ENCODE measurements at regions not wholly inside any gene's neighbourhood (a gene's known extent, or its start where the extent isn't known, plus 50 kb on each side); places are given as distances from the start of the nearest gene placed in this dataset.

DNA sequence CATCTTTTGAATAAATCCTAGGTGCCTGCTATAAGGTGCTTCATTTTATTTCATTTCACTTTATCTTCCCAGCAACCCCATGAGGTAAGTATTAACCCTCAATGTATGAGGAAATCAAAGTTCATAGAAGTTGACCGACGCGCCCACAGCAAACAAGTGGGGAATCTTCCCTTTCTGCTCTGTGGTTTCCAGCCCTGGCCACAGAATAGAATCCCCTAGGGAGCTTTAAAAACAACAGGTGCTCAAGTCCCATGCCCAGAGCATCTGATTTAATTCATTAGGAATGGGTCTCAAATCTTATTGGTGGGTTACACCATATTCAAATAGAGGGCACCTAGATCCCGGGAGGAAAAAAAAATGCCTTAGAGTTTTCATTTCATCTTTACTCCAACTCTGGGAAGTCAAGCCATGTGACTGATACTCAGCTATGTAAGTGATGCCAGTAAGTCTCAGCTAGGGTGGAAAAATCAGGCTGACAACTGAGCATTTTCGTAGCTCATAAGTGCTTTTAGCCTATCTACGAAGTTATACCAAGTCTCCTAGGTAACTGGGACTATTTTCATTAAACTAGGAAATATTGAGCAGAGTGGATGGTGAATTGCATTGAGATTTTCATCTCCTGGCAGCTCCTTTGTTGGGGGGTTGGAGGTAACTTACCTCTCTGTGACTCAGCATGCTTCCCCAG lies 353.4 kb upstream of the SLC30A5 start:
- TF ChIP-seq, protein P1, sequence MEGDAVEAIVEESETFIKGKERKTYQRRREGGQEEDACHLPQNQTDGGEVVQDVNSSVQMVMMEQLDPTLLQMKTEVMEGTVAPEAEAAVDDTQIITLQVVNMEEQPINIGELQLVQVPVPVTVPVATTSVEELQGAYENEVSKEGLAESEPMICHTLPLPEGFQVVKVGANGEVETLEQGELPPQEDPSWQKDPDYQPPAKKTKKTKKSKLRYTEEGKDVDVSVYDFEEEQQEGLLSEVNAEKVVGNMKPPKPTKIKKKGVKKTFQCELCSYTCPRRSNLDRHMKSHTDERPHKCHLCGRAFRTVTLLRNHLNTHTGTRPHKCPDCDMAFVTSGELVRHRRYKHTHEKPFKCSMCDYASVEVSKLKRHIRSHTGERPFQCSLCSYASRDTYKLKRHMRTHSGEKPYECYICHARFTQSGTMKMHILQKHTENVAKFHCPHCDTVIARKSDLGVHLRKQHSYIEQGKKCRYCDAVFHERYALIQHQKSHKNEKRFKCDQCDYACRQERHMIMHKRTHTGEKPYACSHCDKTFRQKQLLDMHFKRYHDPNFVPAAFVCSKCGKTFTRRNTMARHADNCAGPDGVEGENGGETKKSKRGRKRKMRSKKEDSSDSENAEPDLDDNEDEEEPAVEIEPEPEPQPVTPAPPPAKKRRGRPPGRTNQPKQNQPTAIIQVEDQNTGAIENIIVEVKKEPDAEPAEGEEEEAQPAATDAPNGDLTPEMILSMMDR (IDR thresholded peaks at IDR 0.05; ENCODE audit: insufficient read depth, missing control alignments), result no peak
- DNase-seq (ENCODE audit: insufficient read length, low spot score), result no peak
- FAIRE-seq, result no peak

DNA sequence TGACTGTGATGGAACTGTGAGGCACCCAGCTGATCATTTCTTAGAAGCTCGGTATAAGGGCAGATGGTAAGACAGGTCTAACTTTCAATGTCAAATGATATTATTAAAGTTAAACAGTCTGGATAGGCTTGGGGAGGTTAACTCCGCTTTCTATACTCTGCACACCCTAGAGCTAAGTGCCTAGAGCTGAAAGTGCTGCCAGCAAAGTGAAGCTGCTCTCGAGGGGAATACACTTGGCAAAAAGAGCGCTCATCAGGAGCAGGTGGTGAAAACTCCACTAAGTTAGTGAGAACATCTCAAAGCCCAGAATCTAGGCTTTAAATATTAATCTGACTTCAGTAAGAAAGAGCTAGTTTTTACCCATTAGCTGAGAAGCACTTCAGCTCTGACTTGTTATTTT lies 349.6 kb upstream of the SLC30A5 start:
- FAIRE-seq, result no peak
- TF ChIP-seq, protein P1 (IDR thresholded peaks at IDR 0.05; ENCODE audit: insufficient read depth, missing control alignments), result no peak

DNA sequence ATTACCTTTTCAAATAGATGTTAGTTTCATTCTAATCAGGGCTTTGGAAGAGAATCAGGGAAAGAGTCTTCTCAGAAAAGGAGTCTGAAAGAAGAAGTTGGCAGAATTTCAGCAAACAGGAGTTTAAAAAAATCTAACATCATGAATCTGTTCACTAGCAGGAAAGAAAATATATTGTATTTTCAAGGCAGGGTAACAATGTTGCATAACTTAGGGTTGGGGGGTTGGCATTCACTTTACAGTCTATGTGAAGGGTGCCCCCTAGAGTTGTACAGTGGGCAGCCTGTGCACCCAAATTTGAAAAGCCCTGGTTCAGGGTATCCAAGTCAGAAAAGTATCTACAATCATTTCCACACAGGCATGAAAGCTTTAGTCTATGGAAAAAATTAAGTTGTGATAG lies 348.4 kb upstream of the SLC30A5 start:
- TF ChIP-seq, protein P1 (IDR thresholded peaks at IDR 0.05; ENCODE audit: insufficient read depth, missing control alignments), result peak; percentile 13
- no peak for FAIRE-seq
- no peak for DNase-seq (ENCODE audit: insufficient read length, low spot score)

More for the DNA sequence above, 349.6 kb upstream of the SLC30A5 start:
- DNase-seq (ENCODE audit: insufficient read length, low spot score), result no peak

DNA sequence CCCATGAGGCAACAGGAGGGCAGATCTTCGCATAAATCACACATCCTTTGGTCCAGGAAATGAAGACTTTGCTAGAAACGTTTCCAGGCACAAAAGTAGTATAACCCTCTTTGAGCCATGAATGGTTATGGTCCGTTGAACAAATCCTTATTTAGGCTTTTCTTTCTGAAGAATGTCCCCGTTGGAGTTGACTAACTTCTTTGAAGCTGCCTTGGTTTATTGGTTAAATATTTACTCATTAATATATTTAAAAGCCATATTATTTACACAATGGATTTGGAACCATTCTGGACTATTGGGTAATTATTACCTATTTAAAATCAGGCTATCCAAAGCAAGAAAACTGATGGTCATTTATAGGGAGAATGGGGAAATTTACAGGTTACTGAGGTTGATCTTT lies 347.6 kb upstream of the SLC30A5 start:
- TF ChIP-seq, protein P1 (IDR thresholded peaks at IDR 0.05; ENCODE audit: insufficient read depth, missing control alignments), result no peak
- FAIRE-seq, result no peak

DNA sequence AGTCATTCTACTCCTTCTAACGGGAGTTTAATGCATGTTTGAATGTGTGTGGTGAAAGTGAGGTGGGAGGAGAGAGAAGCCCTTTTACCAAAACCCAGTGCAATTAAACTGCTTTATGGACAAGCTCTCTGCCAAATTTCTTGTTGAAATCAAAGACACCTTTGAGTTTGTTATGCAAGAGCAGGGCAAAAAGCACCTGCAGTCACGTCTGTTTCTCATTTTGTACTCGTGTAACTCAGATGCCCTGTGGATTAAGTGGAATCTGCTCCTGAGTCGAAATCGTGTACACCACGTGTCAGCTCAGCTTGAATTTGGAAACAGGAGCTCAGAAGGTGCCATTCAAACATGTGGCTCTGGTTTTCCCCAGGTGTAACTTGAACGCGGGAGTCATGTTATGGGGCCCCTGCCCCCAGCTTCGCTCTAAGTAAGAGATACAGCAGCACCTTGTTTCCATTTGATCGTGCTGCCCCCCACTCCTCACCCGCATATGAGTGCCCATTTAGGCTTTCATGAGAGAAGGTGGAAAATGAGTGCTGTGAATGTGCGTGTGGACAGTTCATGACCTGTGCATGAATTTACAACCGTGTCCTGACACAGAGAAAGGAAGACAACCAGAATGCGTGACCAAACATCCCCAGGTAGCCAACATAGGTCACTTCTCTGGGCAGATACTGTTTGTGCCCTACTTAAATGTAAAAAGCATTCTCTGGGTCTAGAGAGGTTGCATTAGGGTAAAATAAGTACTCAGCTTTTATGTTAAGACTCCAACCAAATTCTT lies 347.0 kb upstream of the SLC30A5 start:
- TF ChIP-seq, protein P1 (IDR thresholded peaks at IDR 0.05; ENCODE audit: insufficient read depth, missing control alignments), result no peak
- no peak for FAIRE-seq
- DNase-seq (ENCODE audit: insufficient read length, low spot score), result no peak

More for the DNA sequence above, 347.6 kb upstream of the SLC30A5 start:
- no peak for DNase-seq (ENCODE audit: insufficient read length, low spot score)

DNA sequence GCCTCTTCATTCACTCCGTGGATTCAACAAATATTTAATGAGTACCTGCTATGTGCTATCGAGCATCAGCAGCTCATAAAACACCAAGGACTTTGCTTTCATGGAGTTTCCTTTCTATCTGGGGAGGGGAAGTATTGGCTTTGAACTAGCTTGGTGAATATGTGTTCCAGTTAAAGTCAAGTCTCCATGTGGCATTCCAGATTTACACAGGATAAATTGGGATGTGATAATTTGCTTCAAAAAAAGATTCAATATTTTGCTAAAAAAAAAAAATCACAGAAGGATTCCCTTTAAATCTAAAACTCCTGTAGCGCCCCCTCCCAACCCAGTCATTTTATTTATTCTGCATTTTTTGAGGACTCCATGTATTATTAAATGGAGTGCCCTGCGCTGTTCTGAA lies 346.3 kb upstream of the SLC30A5 start:
- TF ChIP-seq, protein P1 (IDR thresholded peaks at IDR 0.05; ENCODE audit: insufficient read depth, missing control alignments), result no peak
- DNase-seq (ENCODE audit: insufficient read length, low spot score), result no peak
- no peak for FAIRE-seq

DNA sequence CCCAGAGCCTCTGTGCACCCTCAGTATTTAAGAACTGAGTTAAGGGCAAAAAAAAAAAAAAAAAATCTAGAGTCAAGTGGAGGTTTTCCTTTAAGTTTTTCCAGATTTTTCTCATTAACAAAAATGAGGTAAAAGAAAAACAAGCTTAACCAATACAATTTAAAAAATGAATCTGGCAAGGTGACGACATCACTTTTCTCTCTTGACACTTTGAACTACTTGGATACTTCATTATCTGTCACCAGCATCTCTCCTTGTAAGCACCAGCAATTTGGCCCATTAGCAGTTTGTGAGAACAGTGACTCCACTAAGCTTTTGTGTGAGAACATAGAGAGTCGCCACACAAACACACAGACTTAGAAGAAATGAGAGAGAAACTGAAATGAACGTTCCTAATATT lies 345.7 kb upstream of the SLC30A5 start:
- no peak for FAIRE-seq
- no peak for DNase-seq (ENCODE audit: insufficient read length, low spot score)
- TF ChIP-seq, protein P1 (IDR thresholded peaks at IDR 0.05; ENCODE audit: insufficient read depth, missing control alignments), result no peak

All from D721Med (cell line).